ENCODE measurements at regions not wholly inside any gene's neighbourhood (a gene's known extent, or its start where the extent isn't known, plus 50 kb on each side); places are given as distances from the start of the nearest gene placed in this dataset.
"Not testable (repeated sequence)": the region's sequence is repeated elsewhere in the genome, so short reads cannot be mapped to it uniquely, and the experiment has no call there.

- DNase-seq (ENCODE audit: extremely low read depth, low read depth), result no peak
- H3K4me3 ChIP-seq (replicated peaks; ENCODE audit: low read depth, low read length), result no peak overlapping the region
- TF ChIP-seq CTCF (IDR thresholded peaks at IDR 0.05; ENCODE audit: low read depth, low read length, missing control alignments), result no peak
Measured at GRCh38 chr12:7571257-7571656, 67.7 kb upstream of the CD163 start.

- TF ChIP-seq CTCF (IDR thresholded peaks at IDR 0.05; ENCODE audit: low read depth, low read length, missing control alignments), result no peak
- no peak overlapping the region for H3K4me3 ChIP-seq (replicated peaks; ENCODE audit: low read depth, low read length)
- no peak for DNase-seq (ENCODE audit: extremely low read depth, low read depth)
Measured at GRCh38 chr12:7557227-7557626, 53.6 kb upstream of the CD163 start.

GRCh38 chr12:7555752-7556151 is 52.2 kb upstream of the CD163 start:
- H3K4me3 ChIP-seq (replicated peaks; ENCODE audit: low read depth, low read length), result no peak overlapping the region
- peak; percentile 49 for DNase-seq (ENCODE audit: extremely low read depth, low read depth)
- no peak for TF ChIP-seq CTCF (IDR thresholded peaks at IDR 0.05; ENCODE audit: low read depth, low read length, missing control alignments)

- DNase-seq (ENCODE audit: extremely low read depth, low read depth); H3K4me3 ChIP-seq (replicated peaks; ENCODE audit: low read depth, low read length): not testable (repeated sequence)
Measured at GRCh38 chr12:7554831-7555230, 51.3 kb upstream of the CD163 start.

Measured in HFF-Myc (cell line).